Sigmoid colon (tissue), 6 donors: ENCODE measurements at regions not wholly inside any gene's neighbourhood (a gene's known extent, or its start where the extent isn't known, plus 50 kb on each side); places are given as distances from the start of the nearest gene placed in this dataset.

ENCODE experiments used
- DNase-seq: peaks from one replicate; pipeline ENCODE4 v3.0.0-alpha.2; 2019
- H3K27ac ChIP-seq, 4 donors: fragments of 200-600 bp; sonication (generic); one replicate each; pipeline ENCODE4 v1.5.1; 2016 to 2019; ENCODE audit warnings: mild to moderate bottlenecking in 1 of 4
- H3K27me3 ChIP-seq, 3 donors: fragments of 200-600 bp; sonication (generic); one replicate each; pipeline ENCODE4 v1.5.1; 2019; ENCODE audit warnings: mild to moderate bottlenecking in 1 of 3
- H3K36me3 ChIP-seq, 4 donors: fragments of 200-600 bp; sonication (generic); one replicate each; pipeline ENCODE4 v1.5.1; 2016 to 2019
- H3K4me1 ChIP-seq, 4 donors: fragments of 200-600 bp; sonication (generic); one replicate each; pipeline ENCODE4 v1.5.1; 2017 to 2019
- H3K4me3 ChIP-seq, 4 donors: fragments of 200-600 bp; sonication (generic); one replicate each; pipeline ENCODE4 v1.5.1; 2017 to 2019; ENCODE audit warnings: mild to moderate bottlenecking in 2 of 4, moderate library complexity in 1 of 4
- H3K9me3 ChIP-seq, 4 donors: fragments of 200-600 bp in 3 of 4; sonication (generic) in 3 of 4; one replicate each; pipeline versions ENCODE4 v1.5.1 to v1.6.1; 2013 to 2019
- CTCF ChIP-seq, 4 experiments: fragments of 450-650 bp in 3 of 4; fragments of 200-600 bp in 1 of 4; IDR thresholded peaks; one replicate each; pipeline ENCODE4 v1.5.1; 2016 to 2019; ENCODE audit warnings: antibody characterized with exemption in 4 of 4, mild to moderate bottlenecking in 3 of 4, moderate library complexity in 2 of 4
- EP300 ChIP-seq, 4 donors: sonication (generic); formaldehyde crosslinking; IDR thresholded peaks; one replicate each; pipeline ENCODE4 v1.6.1; 2017; ENCODE audit warnings: antibody characterized with exemption in 4 of 4
- POLR2A ChIP-seq, 2 donors: fragments of 450-650 bp; IDR thresholded peaks; one replicate each; pipeline ENCODE4 v1.6.1; 2016; ENCODE audit warnings: antibody characterized with exemption in 2 of 2, mild to moderate bottlenecking in 2 of 2, moderate library complexity in 2 of 2
- POLR2AphosphoS5 ChIP-seq, 4 donors: sonication (generic); formaldehyde crosslinking; IDR thresholded peaks; one replicate each; pipeline ENCODE4 v1.6.1; 2017; ENCODE audit warnings: antibody characterized with exemption in 4 of 4
- WGBS, 2 donors: extraction: QIAGEN DNeasy Blood & Tissue Kit; methylation state at CpG; one replicate each; pipeline ENCODE4 v1.1.7; 2013; 5-methylcytosine and 5-hydroxymethylcytosine counted together
- intact Hi-C: fragments of 100-400 bp; cut with DNase I; formaldehyde crosslinking; loops from one replicate; pipeline ENCODE4 v1.15.1; 2023
- donor health status: healthy with polysubstance abuse.
- donor health status: healthy.

DNA sequence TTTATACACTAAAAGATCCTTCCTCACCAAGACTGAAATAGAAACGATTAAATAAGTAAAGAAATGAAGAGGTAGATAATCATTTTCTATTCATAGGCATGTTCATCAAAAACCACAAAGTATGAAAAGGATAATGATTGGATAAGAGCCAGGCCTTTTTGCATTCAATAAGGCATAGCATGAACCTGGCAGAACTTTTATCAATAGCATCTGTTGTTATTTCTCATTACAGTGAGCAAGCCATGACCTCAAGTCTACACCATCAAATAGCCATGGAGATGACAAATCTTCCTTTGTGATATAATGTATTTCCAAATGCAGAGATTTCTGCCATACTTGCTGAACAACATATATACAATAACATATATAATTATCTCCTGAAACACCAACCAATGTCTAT lies 206.0 kb upstream of the SLC7A11 start:
- no peak for DNase-seq
- H3K27ac ChIP-seq: no peak overlapping the region
- no peak overlapping the region for H3K4me3 ChIP-seq
- H3K4me1 ChIP-seq: no peaks in the 10 kb centered on the region
- no peaks in the 10 kb centered on the region for H3K36me3 ChIP-seq
- intact Hi-C loops: no loop called here
- H3K27me3 ChIP-seq: no peaks in the 10 kb centered on the region
- 89 to 90% methylated on average over 1 of the region's 1 CpG for WGBS, 2 donors
- H3K9me3 ChIP-seq: no peaks in the 10 kb centered on the region
- TF ChIP-seq POLR2AphosphoS5 (IDR thresholded peaks at IDR 0.05) (no peak), CTCF (IDR thresholded peaks at IDR 0.05) (no peak), POLR2A (IDR thresholded peaks at IDR 0.05) (no peak), EP300 (IDR thresholded peaks at IDR 0.05) (no peak)

DNA sequence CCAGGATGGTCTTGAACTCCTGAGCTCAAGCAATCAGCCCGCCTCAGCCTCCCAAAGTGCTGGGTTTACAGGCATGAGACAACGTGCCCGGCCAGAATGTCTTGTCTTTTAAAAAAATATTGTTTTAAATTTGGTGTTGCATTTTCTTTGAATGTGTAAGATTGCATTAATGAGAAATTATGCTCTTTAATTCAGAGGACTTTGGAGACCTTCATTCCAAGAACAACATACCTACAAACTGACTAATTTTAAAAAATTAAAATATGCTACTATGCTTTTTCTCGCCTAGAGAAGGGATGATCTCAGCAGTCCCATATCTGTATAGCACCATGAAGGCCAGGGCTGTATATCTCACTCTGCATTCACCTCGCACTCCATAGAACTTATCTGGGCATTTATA lies 204.3 kb upstream of the SLC7A11 start:
- H3K9me3 ChIP-seq: no peaks in the 10 kb centered on the region
- 93 to 98% methylated on average over 5 of the region's 5 CpGs for WGBS, 2 donors
- H3K27ac ChIP-seq: no peak overlapping the region
- no peak for TF ChIP-seq POLR2AphosphoS5 (IDR thresholded peaks at IDR 0.05)
- no peak for TF ChIP-seq EP300 (IDR thresholded peaks at IDR 0.05)
- no peak for TF ChIP-seq POLR2A (IDR thresholded peaks at IDR 0.05)
- TF ChIP-seq CTCF (IDR thresholded peaks at IDR 0.05): no peak
- intact Hi-C loops: no loop called here
- no peak for DNase-seq
- no peak overlapping the region for H3K4me3 ChIP-seq
- H3K27me3 ChIP-seq: no peaks in the 10 kb centered on the region
- no peaks in the 10 kb centered on the region for H3K4me1 ChIP-seq
- no peaks in the 10 kb centered on the region for H3K36me3 ChIP-seq

DNA sequence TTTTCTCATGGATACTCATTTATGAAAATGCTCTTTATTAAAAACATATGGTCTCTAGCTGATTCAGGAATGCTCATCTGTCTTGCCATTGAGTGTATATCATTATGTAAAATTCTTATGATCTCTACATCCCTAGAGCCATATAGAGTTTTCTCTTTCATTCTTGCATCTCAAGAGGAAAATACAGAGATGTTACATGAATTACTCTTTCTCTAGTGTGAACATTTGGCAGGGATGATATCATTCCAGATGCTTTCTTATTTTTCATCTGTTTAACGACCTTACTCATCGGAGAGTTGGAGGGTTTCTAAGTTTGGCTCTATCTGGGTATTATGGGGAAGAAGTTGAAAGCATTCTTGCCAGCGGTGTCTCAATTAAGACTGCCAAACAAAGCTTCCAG lies 202.9 kb upstream of the SLC7A11 start:
- no peaks in the 10 kb centered on the region for H3K4me1 ChIP-seq
- no peak for TF ChIP-seq POLR2A (IDR thresholded peaks at IDR 0.05)
- TF ChIP-seq EP300 (IDR thresholded peaks at IDR 0.05): no peak
- TF ChIP-seq CTCF (IDR thresholded peaks at IDR 0.05): no peak
- no peak for TF ChIP-seq POLR2AphosphoS5 (IDR thresholded peaks at IDR 0.05)
- no peak overlapping the region for H3K27ac ChIP-seq
- WGBS, 2 donors: 80 to 84% methylated on average over 3 of the region's 3 CpGs
- no peaks in the 10 kb centered on the region for H3K27me3 ChIP-seq
- H3K36me3 ChIP-seq: no peaks in the 10 kb centered on the region
- H3K4me3 ChIP-seq: no peak overlapping the region
- intact Hi-C loops: no loop called here
- H3K9me3 ChIP-seq: no peaks in the 10 kb centered on the region
- DNase-seq: no peak

- TF ChIP-seq EP300 (IDR thresholded peaks at IDR 0.05) (no peak), CTCF (IDR thresholded peaks at IDR 0.05) (no peak), POLR2A (IDR thresholded peaks at IDR 0.05) (no peak), POLR2AphosphoS5 (IDR thresholded peaks at IDR 0.05) (no peak)
- H3K4me1 ChIP-seq: no peaks in the 10 kb centered on the region
- no peaks in the 10 kb centered on the region for H3K36me3 ChIP-seq
- H3K4me3 ChIP-seq: no peak overlapping the region
- DNase-seq: no peak
- H3K27me3 ChIP-seq: no peaks in the 10 kb centered on the region
- no peak overlapping the region for H3K27ac ChIP-seq
- H3K9me3 ChIP-seq: no peaks in the 10 kb centered on the region
- 25 to 70% methylated on average over 2 of the region's 2 CpGs for WGBS, 2 donors
- intact Hi-C loops: no loop called here
These were observed 202.1 kb upstream of the SLC7A11 start for GRCh38 chr4:138444260-138444659.

GRCh38 chr4:138439143-138439581 lies 197.0 kb upstream of the SLC7A11 start:
- H3K4me3 ChIP-seq: no peak overlapping the region
- TF ChIP-seq POLR2AphosphoS5 (IDR thresholded peaks at IDR 0.05): no peak
- no peak for TF ChIP-seq CTCF (IDR thresholded peaks at IDR 0.05)
- no peak for TF ChIP-seq EP300 (IDR thresholded peaks at IDR 0.05)
- WGBS, 2 donors: 86 to 91% methylated on average over 5 of the region's 5 CpGs
- intact Hi-C loops: no loop called here
- no peaks in the 10 kb centered on the region for H3K36me3 ChIP-seq
- peaks cover 0 to 6% (median 0%) of the 10 kb centered on the region in 4 donors for H3K9me3 ChIP-seq
- H3K27ac ChIP-seq: no peak overlapping the region
- DNase-seq: no peak
- H3K4me1 ChIP-seq: no peaks in the 10 kb centered on the region
- H3K27me3 ChIP-seq: no peaks in the 10 kb centered on the region
